ENCODE measurements at regions not wholly inside any gene's neighbourhood (a gene's known extent, or its start where the extent isn't known, plus 50 kb on each side); places are given as distances from the start of the nearest gene placed in this dataset.

- DNase-seq (no peak), ATAC-seq (no peak)
- intact Hi-C loops (cut with DNase I) = no loop called here
Observed at GRCh38 chr9:26301659-26302058, 590.9 kb downstream of the CAAP1 start.

GRCh38 chr9:26301046-26301445 is 591.6 kb downstream of the CAAP1 start:
- intact Hi-C loops (cut with DNase I) = no loop called here
- no peak for ATAC-seq

GRCh38 chr9:26296910-26297572 is 595.6 kb downstream of the CAAP1 start:
- ATAC-seq (no peak), DNase-seq (no peak)
- intact Hi-C loops (cut with DNase I) = loop anchor here in 1 of 2 donors (10.0 kb wide), 1 partner anchor 68 kb away; no protein-coding TSS in a partner anchor

More at GRCh38 chr9:26301046-26301445, 591.6 kb downstream of the CAAP1 start:
- no peak for DNase-seq

GRCh38 chr9:26292943-26293342 is 599.7 kb downstream of the CAAP1 start:
- ATAC-seq = no peak
- no peak for DNase-seq
- intact Hi-C loops (cut with DNase I) = loop anchor here in 1 of 2 donors (10.0 kb wide), 1 partner anchor 72 kb away; no protein-coding TSS in a partner anchor

- ATAC-seq (no peak), DNase-seq (no peak)
- intact Hi-C loops (cut with DNase I) = no loop called here
Observed at GRCh38 chr9:26271495-26272122, 593.4 kb upstream of the TUSC1 start.

- DNase-seq = no peak
- ATAC-seq = no peak
- intact Hi-C loops (cut with DNase I) = no loop called here
Observed at GRCh38 chr9:26266146-26266793, 588.0 kb upstream of the TUSC1 start.

GRCh38 chr9:26264709-26265601 is 586.7 kb upstream of the TUSC1 start:
- DNase-seq (no peak), ATAC-seq (no peak)
- intact Hi-C loops (cut with DNase I) = no loop called here

GRCh38 chr9:26263478-26263877 is 585.2 kb upstream of the TUSC1 start:
- intact Hi-C loops (cut with DNase I) = no loop called here
- DNase-seq = no peak
- no peak for ATAC-seq

- intact Hi-C loops (cut with DNase I) = no loop called here
- DNase-seq (no peak), ATAC-seq (no peak)
Observed at GRCh38 chr9:26262421-26263107, 584.3 kb upstream of the TUSC1 start.

GRCh38 chr9:26261503-26262330 is 583.5 kb upstream of the TUSC1 start:
- no peak for DNase-seq
- intact Hi-C loops (cut with DNase I) = no loop called here
- peak in 1 of 2 donors; percentile 45 for ATAC-seq

- no peak for DNase-seq
- intact Hi-C loops (cut with DNase I) = no loop called here
- no peak for ATAC-seq
Observed at GRCh38 chr9:26260238-26260637, 582.0 kb upstream of the TUSC1 start.

- ATAC-seq (no peak), DNase-seq (no peak)
- intact Hi-C loops (cut with DNase I) = no loop called here
Observed at GRCh38 chr9:26247861-26248260, 569.6 kb upstream of the TUSC1 start.

GRCh38 chr9:26244661-26245451 is 566.6 kb upstream of the TUSC1 start:
- ATAC-seq (no peak), DNase-seq (no peak)
- intact Hi-C loops (cut with DNase I) = no loop called here

GRCh38 chr9:26243726-26244125 is 565.5 kb upstream of the TUSC1 start:
- DNase-seq (no peak), ATAC-seq (no peak)
- intact Hi-C loops (cut with DNase I) = no loop called here

GRCh38 chr9:26243029-26243697 is 564.9 kb upstream of the TUSC1 start:
- ATAC-seq (no peak), DNase-seq (no peak)
- intact Hi-C loops (cut with DNase I) = no loop called here

- no peak for ATAC-seq
- intact Hi-C loops (cut with DNase I) = no loop called here
- DNase-seq = no peak
Observed at GRCh38 chr9:26240020-26240419, 561.8 kb upstream of the TUSC1 start.

- no peak for DNase-seq
- intact Hi-C loops (cut with DNase I) = no loop called here
- no peak for ATAC-seq
Observed at GRCh38 chr9:26237256-26237655, 559.0 kb upstream of the TUSC1 start.

Data from left cardiac atrium (tissue), 4 donors.